GM12878 (cell line): ENCODE measurements at regions not wholly inside any gene's neighbourhood (a gene's known extent, or its start where the extent isn't known, plus 50 kb on each side); places are given as distances from the start of the nearest gene placed in this dataset.
A peak's percentile ranks its signal among the peaks of the same experiment; 100 is the strongest.

Experiments used
- ATAC-seq: fragments of 200-7000 bp; cut with Tn5 transposase; 3 replicates; pipeline ENCODE4 v1.9.1; 2020; ENCODE audit warnings: mild to moderate bottlenecking, moderate library complexity
- BruUV-seq: library from RNA; stranded (reverse); fragments of 400-500 nt; replicated peaks from 2 replicates; lab custom pipeline; 2021; lab: Mats Ljungman, UMichigan
- CTCF ChIA-PET: fragments of 300-600 bp; sonication (Branson Sonifier 250); formaldehyde crosslinking; extraction: SDS; loops from one replicate; lab custom pipeline; 2021; ENCODE audit warnings: inconsistent platforms; lab: Yijun Ruan, JAX
- POLR2A ChIA-PET: fragments of 350-600 bp; formaldehyde crosslinking; extraction: SDS; loops from one replicate; lab custom pipeline; 2021; ENCODE audit warnings: inconsistent platforms; lab: Charles Lee
- RAD21 ChIA-PET: fragments of 300-600 bp; sonication (Branson Sonifier 250); formaldehyde crosslinking; loops from one replicate; lab custom pipeline; 2023; ENCODE audit warnings: antibody characterized with exemption; ENCODE audit not compliant: unreplicated experiment; lab: Charles Lee
- SMC1A ChIA-PET: fragments of 300-600 bp; sonication (Branson Sonifier 250); formaldehyde crosslinking; loops from one replicate; lab custom pipeline; 2023; ENCODE audit not compliant: unreplicated experiment, uncharacterized antibody; lab: Charles Lee
- DNase-seq: peaks from one replicate; pipeline ENCODE4 v3.0.0-alpha.2; 2011; ENCODE audit warnings: low read depth, low spot score
- FAIRE-seq: peaks from 3 replicates; lab custom pipeline; 2011; peaks lifted over from hg19 to GRCh38; lab: Jason Lieb, UNC
- H2AFZ ChIP-seq: 2 replicates; pipeline ENCODE4 v1.6.0; 2011; ENCODE audit warnings: low read depth, low read length, control low read depth; ENCODE audit not compliant: control insufficient read depth
- H3K27ac ChIP-seq: 2 replicates; pipeline ENCODE4 v1.5.1; 2011; ENCODE audit warnings: control low read depth; ENCODE audit not compliant: control insufficient read depth, insufficient read depth
- H3K27me3 ChIP-seq, 2 experiments: replicated peaks in 1 of 2; 2 replicates each; pipeline versions ENCODE4 v1.6.0 to v1.6.1; 2011; ENCODE audit warnings: low read length in 1 of 2; ENCODE audit not compliant: control insufficient read depth in 2 of 2, insufficient read depth in 2 of 2
- H3K36me3 ChIP-seq, 2 experiments: 2 replicates each; pipeline ENCODE4 v1.5.1; 2011; ENCODE audit warnings: low read length in 1 of 2; ENCODE audit not compliant: control insufficient read depth in 2 of 2, insufficient read depth in 2 of 2
- H3K4me1 ChIP-seq: 2 replicates; pipeline ENCODE4 v1.6.1; 2011; ENCODE audit warnings: mild to moderate bottlenecking, low read length, moderate library complexity, mixed read lengths; ENCODE audit not compliant: control insufficient read depth, insufficient read depth
- H3K4me2 ChIP-seq: 2 replicates; pipeline ENCODE4 v1.6.0; 2011; ENCODE audit warnings: control low read depth; ENCODE audit not compliant: control insufficient read depth, insufficient read depth
- H3K4me3 ChIP-seq: fragments of 200-600 bp; sonication (generic); 2 replicates; pipeline ENCODE4 v1.5.1; 2016
- H3K79me2 ChIP-seq: 2 replicates; pipeline ENCODE4 v1.6.0; 2011; ENCODE audit warnings: low read length; ENCODE audit not compliant: control insufficient read depth, insufficient read depth
- H3K9ac ChIP-seq: 2 replicates; pipeline ENCODE4 v1.8.0; 2011; ENCODE audit warnings: low read length, control low read depth, mixed read lengths; ENCODE audit not compliant: control insufficient read depth, insufficient read depth
- H3K9me3 ChIP-seq: replicated peaks from 3 replicates; pipeline ENCODE4 v1.5.1; 2011; ENCODE audit warnings: mild to moderate bottlenecking, low read length; ENCODE audit not compliant: control insufficient read depth, insufficient read depth
- H4K20me1 ChIP-seq: 2 replicates; pipeline ENCODE4 v1.6.0; 2011; ENCODE audit not compliant: control insufficient read depth, insufficient read depth
- CREM ChIP-seq: IDR thresholded peaks from 2 replicates; pipeline ENCODE4 v1.6.1; 2014; ENCODE audit warnings: antibody characterized with exemption, low read depth
- IRF4 ChIP-seq: IDR thresholded peaks from 2 replicates; pipeline ENCODE4 v1.6.1; 2011; ENCODE audit warnings: low read depth, low read length
- NFIC ChIP-seq: IDR thresholded peaks from 2 replicates; pipeline ENCODE4 v1.6.1; 2012; ENCODE audit warnings: low read depth, mild to moderate bottlenecking, inconsistent platforms, low read length, moderate library complexity
- POLR2AphosphoS5 ChIP-seq: IDR thresholded peaks from 2 replicates; pipeline ENCODE4 v1.6.1; 2011; ENCODE audit warnings: mild to moderate bottlenecking, low read length, inconsistent platforms
- RCOR1 ChIP-seq: conservative IDR thresholded peaks from 2 replicates; pipeline ENCODE4 v1.6.1; 2012; ENCODE audit warnings: low read depth, low read length, improper control_type of control experiment
- SPI1 ChIP-seq: IDR thresholded peaks from 2 replicates; pipeline ENCODE4 v1.6.1; 2011; ENCODE audit warnings: low read depth, mild to moderate bottlenecking, low read length, moderate library complexity, borderline replicate concordance; ENCODE audit not compliant: insufficient read depth
- TARDBP ChIP-seq: IDR thresholded peaks from 2 replicates; pipeline ENCODE4 v1.6.1; 2016; ENCODE audit warnings: borderline replicate concordance
- TBL1XR1 ChIP-seq: IDR thresholded peaks from 2 replicates; pipeline ENCODE4 v1.6.1; 2012; ENCODE audit warnings: low read depth, low read length, improper control_type of control experiment
- TCF3 ChIP-seq: IDR thresholded peaks from 2 replicates; pipeline ENCODE4 v1.6.1; 2012; ENCODE audit warnings: low read depth, mild to moderate bottlenecking, low read length, borderline replicate concordance; ENCODE audit not compliant: insufficient read depth
- ZNF207 ChIP-seq: fragments of 450-650 bp; IDR thresholded peaks from 2 replicates; pipeline ENCODE4 v1.6.1; 2014; ENCODE audit warnings: antibody characterized with exemption, mild to moderate bottlenecking, borderline replicate concordance
- ZNF217 ChIP-seq: fragments of 450-650 bp; IDR thresholded peaks from 2 replicates; pipeline ENCODE4 v1.6.1; 2017; ENCODE audit warnings: antibody characterized with exemption, mild to moderate bottlenecking
- WGBS: methylation state at CpG from one replicate; pipeline ENCODE4 v1.1.6; 2016; ENCODE audit warnings: low lambda C conversion rate; ENCODE audit not compliant: insufficient replicate concordance, insufficient coverage; ENCODE audit errors: missing lambda C conversion rate; 5-methylcytosine and 5-hydroxymethylcytosine counted together
- in situ Hi-C: fragments of 300-500 bp; cut with MboI; formaldehyde crosslinking; loops from 9 replicates; pipeline ENCODE4 v1.14.3; 2018; ENCODE audit warnings: mixed read lengths
- intact Hi-C: fragments of 100-400 bp; cut with micrococcal nuclease; formaldehyde crosslinking; loops from one replicate; pipeline ENCODE4 v1.14.2; 2022; ENCODE audit not compliant: unreplicated experiment
- TF ChIP-seq, protein P1 (sequence below): fragments of 450-650 bp; IDR thresholded peaks from 2 replicates; pipeline ENCODE4 v1.6.1; 2018; ENCODE audit warnings: mild to moderate bottlenecking, low read depth, moderate library complexity; ENCODE audit not compliant: partially characterized antibody
- TF ChIP-seq, protein P2 (sequence below): fragments of 450-650 bp; IDR thresholded peaks from 2 replicates; pipeline ENCODE4 v1.6.1; 2017; ENCODE audit warnings: mild to moderate bottlenecking, moderate library complexity

DNA sequence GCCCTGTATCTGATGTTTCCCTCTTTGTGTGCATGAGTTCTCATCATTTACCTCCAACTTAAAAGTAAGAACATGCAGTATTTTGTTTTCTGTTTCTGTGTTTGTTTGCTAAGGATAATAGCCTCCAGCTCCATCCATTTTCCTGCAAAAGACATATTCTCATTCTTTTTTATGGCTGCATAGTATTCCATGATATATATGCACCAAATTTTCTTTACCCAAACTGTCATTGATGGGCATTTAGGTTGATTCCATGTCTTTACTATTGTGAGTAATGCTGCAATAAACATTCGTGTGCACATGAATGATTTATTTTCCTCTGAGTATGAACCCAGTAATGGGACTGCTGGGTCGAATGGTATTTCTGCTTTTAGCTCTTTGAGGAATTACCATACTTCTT lies 163.4 kb downstream of the TMEM26 start (continued):
- TF ChIP-seq, protein P1, sequence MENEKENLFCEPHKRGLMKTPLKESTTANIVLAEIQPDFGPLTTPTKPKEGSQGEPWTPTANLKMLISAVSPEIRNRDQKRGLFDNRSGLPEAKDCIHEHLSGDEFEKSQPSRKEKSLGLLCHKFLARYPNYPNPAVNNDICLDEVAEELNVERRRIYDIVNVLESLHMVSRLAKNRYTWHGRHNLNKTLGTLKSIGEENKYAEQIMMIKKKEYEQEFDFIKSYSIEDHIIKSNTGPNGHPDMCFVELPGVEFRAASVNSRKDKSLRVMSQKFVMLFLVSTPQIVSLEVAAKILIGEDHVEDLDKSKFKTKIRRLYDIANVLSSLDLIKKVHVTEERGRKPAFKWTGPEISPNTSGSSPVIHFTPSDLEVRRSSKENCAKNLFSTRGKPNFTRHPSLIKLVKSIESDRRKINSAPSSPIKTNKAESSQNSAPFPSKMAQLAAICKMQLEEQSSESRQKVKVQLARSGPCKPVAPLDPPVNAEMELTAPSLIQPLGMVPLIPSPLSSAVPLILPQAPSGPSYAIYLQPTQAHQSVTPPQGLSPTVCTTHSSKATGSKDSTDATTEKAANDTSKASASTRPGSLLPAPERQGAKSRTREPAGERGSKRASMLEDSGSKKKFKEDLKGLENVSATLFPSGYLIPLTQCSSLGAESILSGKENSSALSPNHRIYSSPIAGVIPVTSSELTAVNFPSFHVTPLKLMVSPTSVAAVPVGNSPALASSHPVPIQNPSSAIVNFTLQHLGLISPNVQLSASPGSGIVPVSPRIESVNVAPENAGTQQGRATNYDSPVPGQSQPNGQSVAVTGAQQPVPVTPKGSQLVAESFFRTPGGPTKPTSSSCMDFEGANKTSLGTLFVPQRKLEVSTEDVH = no peak

- no peak overlapping the region for H3K4me3 ChIP-seq
- DNase-seq (peak; percentile 85), FAIRE-seq (peak; percentile 75), ATAC-seq (peak; percentile 100)
- H3K36me3 ChIP-seq = no peaks in the 10 kb centered on the region
- in situ Hi-C loops = loop anchor here (5.0 to 10.0 kb wide), 2 partner anchors 149 to 472 kb away; no protein-coding TSS in a partner anchor
- H3K79me2 ChIP-seq = no peaks in the 10 kb centered on the region
- 0% methylated on average over 3 of the region's 3 CpGs for WGBS
- no peak overlapping the region; the same call in 1 of the 2 replicates for H3K4me2 ChIP-seq
- H3K9me3 ChIP-seq = peaks cover 7% of the 10 kb centered on the region
- no peak overlapping the region for H3K9ac ChIP-seq
- H4K20me1 ChIP-seq = no peaks in the 10 kb centered on the region
- no peaks in the 10 kb centered on the region for H3K27me3 ChIP-seq
- BruUV-seq = no TSS peak
- intact Hi-C loops = loop anchor here (2.0 to 10.0 kb wide), 2 partner anchors 104 to 958 kb away; no protein-coding TSS in a partner anchor
- ChIA-PET POLR2A (no interaction called here), SMC1A (interaction anchor here (1.0 to 1.7 kb wide), 6 partner anchors 27 to 146 kb away, joined by 3 to 8 read pairs (median 3); no protein-coding TSS in a partner anchor), RAD21 (interaction anchor here (1.3 kb wide), 1 partner anchor 43 kb away, joined by 3 read pairs; no protein-coding TSS in a partner anchor), CTCF (interaction anchor here (0.6 to 2.9 kb wide), 3 partner anchors 146 to 1419 kb away, joined by 3 to 18 read pairs (median 3); no protein-coding TSS in a partner anchor)
- H3K27ac ChIP-seq = no peak overlapping the region
- peaks cover 14% of the 10 kb centered on the region; the same call in 1 of the 2 replicates for H3K4me1 ChIP-seq
- no peak overlapping the region for H2AFZ ChIP-seq
- TF ChIP-seq SPI1 = peak; percentile 99
- TF ChIP-seq TBL1XR1 = peak; percentile 83; the same call in 1 of the 2 replicates
- no peak for TF ChIP-seq TARDBP
- no peak for TF ChIP-seq TCF3
- no peak for TF ChIP-seq POLR2AphosphoS5
- peak; percentile 73 for TF ChIP-seq CREM
- no peak; the same call in 1 of the 2 replicates for TF ChIP-seq RCOR1
- TF ChIP-seq IRF4 = peak; percentile 92
- TF ChIP-seq ZNF207 = peak; percentile 71; the same call in 1 of the 2 replicates
- peak; percentile 89 for TF ChIP-seq NFIC
- TF ChIP-seq, protein P2, sequence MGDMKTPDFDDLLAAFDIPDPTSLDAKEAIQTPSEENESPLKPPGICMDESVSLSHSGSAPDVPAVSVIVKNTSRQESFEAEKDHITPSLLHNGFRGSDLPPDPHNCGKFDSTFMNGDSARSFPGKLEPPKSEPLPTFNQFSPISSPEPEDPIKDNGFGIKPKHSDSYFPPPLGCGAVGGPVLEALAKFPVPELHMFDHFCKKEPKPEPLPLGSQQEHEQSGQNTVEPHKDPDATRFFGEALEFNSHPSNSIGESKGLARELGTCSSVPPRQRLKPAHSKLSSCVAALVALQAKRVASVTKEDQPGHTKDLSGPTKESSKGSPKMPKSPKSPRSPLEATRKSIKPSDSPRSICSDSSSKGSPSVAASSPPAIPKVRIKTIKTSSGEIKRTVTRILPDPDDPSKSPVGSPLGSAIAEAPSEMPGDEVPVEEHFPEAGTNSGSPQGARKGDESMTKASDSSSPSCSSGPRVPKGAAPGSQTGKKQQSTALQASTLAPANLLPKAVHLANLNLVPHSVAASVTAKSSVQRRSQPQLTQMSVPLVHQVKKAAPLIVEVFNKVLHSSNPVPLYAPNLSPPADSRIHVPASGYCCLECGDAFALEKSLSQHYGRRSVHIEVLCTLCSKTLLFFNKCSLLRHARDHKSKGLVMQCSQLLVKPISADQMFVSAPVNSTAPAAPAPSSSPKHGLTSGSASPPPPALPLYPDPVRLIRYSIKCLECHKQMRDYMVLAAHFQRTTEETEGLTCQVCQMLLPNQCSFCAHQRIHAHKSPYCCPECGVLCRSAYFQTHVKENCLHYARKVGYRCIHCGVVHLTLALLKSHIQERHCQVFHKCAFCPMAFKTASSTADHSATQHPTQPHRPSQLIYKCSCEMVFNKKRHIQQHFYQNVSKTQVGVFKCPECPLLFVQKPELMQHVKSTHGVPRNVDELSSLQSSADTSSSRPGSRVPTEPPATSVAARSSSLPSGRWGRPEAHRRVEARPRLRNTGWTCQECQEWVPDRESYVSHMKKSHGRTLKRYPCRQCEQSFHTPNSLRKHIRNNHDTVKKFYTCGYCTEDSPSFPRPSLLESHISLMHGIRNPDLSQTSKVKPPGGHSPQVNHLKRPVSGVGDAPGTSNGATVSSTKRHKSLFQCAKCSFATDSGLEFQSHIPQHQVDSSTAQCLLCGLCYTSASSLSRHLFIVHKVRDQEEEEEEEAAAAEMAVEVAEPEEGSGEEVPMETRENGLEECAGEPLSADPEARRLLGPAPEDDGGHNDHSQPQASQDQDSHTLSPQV = 0 out of 2 replicates have a peak, but pooled peaks have one; percentile 63
- TF ChIP-seq ZNF217 = peak; percentile 97
Observed at GRCh38 chr10:61286686-61287085, 166.5 kb downstream of the TMEM26 start.
